HCT116 (cell line): ENCODE measurements at regions not wholly inside any gene's neighbourhood (a gene's known extent, or its start where the extent isn't known, plus 50 kb on each side); places are given as distances from the start of the nearest gene placed in this dataset.

ENCODE experiments used
- ATAC-seq: fragments of 200-7000 bp; cut with Tn5 transposase; 2 replicates; pipeline ENCODE4 v1.9.1; 2020; ENCODE audit warnings: mild to moderate bottlenecking, moderate library complexity
- BruUV-seq: library from RNA; stranded (reverse); fragments of 400-500 nt; replicated peaks from 2 replicates; lab custom pipeline; 2021; lab: Mats Ljungman, UMichigan
- CTCF ChIA-PET: fragments of 300-600 bp; sonication (Branson Sonifier 250); formaldehyde crosslinking; loops from one replicate; lab custom pipeline; 2021; ENCODE audit warnings: antibody characterized with exemption; lab: Charles Lee
- POLR2A ChIA-PET: fragments of 300-600, 350-600 bp; sonication (Branson Sonifier 250); formaldehyde crosslinking; loops from one replicate; lab custom pipeline; 2021; ENCODE audit warnings: antibody characterized with exemption; lab: Charles Lee
- RAD21 ChIA-PET, 2 experiments: fragments of 300-600 bp; sonication (Branson Sonifier 250); formaldehyde crosslinking; loops; one replicate each; lab custom pipeline; 2023; ENCODE audit warnings: low total read pairs in 2 of 2; ENCODE audit not compliant: uncharacterized antibody in 2 of 2, unreplicated experiment in 2 of 2, low non-redundant PET in 1 of 2; lab: Charles Lee
- DNase-seq: peaks from one replicate; pipeline ENCODE4 v3.0.0-alpha.2; 2010; ENCODE audit warnings: low read depth, low spot score
- H2AFZ ChIP-seq: fragments of 200-600 bp; shearing (Covaris generic), sonication (generic); 2 replicates; pipeline ENCODE4 v1.6.1; 2017; ENCODE audit warnings: low read depth, mixed run types, mixed read lengths, antibody characterized with exemption, low read length; ENCODE audit not compliant: poor library complexity, severe bottlenecking
- H3K27ac ChIP-seq: 2 replicates; pipeline ENCODE4 v1.5.1; 2012; ENCODE audit warnings: low read depth, low read length
- H3K27me3 ChIP-seq: fragments of 200-600 bp; sonication (generic); 2 replicates; pipeline ENCODE4 v1.6.1; 2016; ENCODE audit warnings: mixed run types, low read length, mixed read lengths; ENCODE audit not compliant: insufficient read depth
- H3K36me3 ChIP-seq, 2 experiments: fragments of 200-500 bp in 1 of 2; fragments of 200-600 bp in 1 of 2; sonication (Bioruptor generic) in 1 of 2; sonication (generic) in 1 of 2; 2 replicates each; pipeline versions ENCODE4 v1.5.1 to v1.6.1; 2014 to 2016; ENCODE audit warnings: low read length in 2 of 2, inconsistent platforms in 1 of 2, mixed read lengths in 1 of 2, mixed run types in 1 of 2; ENCODE audit not compliant: insufficient read depth in 2 of 2, control insufficient read depth in 1 of 2
- H3K4me1 ChIP-seq, 2 experiments: fragments of 200-600 bp in 1 of 2; sonication (generic) in 1 of 2; 2 replicates each; pipeline versions ENCODE4 v1.5.1 to v1.6.1; 2012 to 2017; ENCODE audit warnings: low read length in 2 of 2, inconsistent platforms in 1 of 2, mild to moderate bottlenecking in 1 of 2, mixed read lengths in 1 of 2, mixed run types in 1 of 2, moderate library complexity in 1 of 2; ENCODE audit not compliant: insufficient read depth in 2 of 2, control insufficient read depth in 1 of 2
- H3K4me2 ChIP-seq: fragments of 200-600 bp; sonication (generic); 2 replicates; pipeline ENCODE4 v1.6.1; 2017; ENCODE audit warnings: mixed run types, low read length, mixed read lengths
- H3K4me3 ChIP-seq, 2 experiments: fragments of 200-600 bp in 1 of 2; sonication (generic) in 1 of 2; replicated peaks in 1 of 2; 2 replicates each; pipeline ENCODE4 v1.5.1; 2011 to 2016; ENCODE audit warnings: low read length in 2 of 2, control low read depth in 1 of 2, low read depth in 1 of 2, mild to moderate bottlenecking in 1 of 2, mixed read lengths in 1 of 2, mixed run types in 1 of 2
- H3K79me2 ChIP-seq: fragments of 200-600 bp; sonication (generic); 2 replicates; pipeline ENCODE4 v1.6.1; 2017; ENCODE audit warnings: mild to moderate bottlenecking, mixed run types, low read length, moderate library complexity, mixed read lengths; ENCODE audit not compliant: insufficient read depth
- H3K9ac ChIP-seq: fragments of 200-600 bp; sonication (generic); 2 replicates; pipeline ENCODE4 v1.6.1; 2016; ENCODE audit warnings: low read length, mixed read lengths
- H3K9me2 ChIP-seq: fragments of 200-600 bp; sonication (generic), shearing (Covaris generic); 2 replicates; pipeline ENCODE4 v1.6.1; 2017; ENCODE audit warnings: mixed run types, mild to moderate bottlenecking, moderate library complexity; ENCODE audit not compliant: insufficient read depth
- H3K9me3 ChIP-seq, 2 experiments: fragments of 200-500 bp in 1 of 2; fragments of 200-600 bp in 1 of 2; sonication (Bioruptor generic) in 1 of 2; sonication (generic) in 1 of 2; 2 replicates each; pipeline ENCODE4 v1.6.1; 2014 to 2017; ENCODE audit warnings: low read length in 2 of 2, mixed read lengths in 2 of 2, inconsistent platforms in 1 of 2, low read depth in 1 of 2, mild to moderate bottlenecking in 1 of 2, mixed run types in 1 of 2, moderate library complexity in 1 of 2; ENCODE audit not compliant: control insufficient read depth in 1 of 2, insufficient read depth in 1 of 2
- H4K20me1 ChIP-seq: fragments of 200-600 bp; sonication (generic), shearing (Covaris generic); 2 replicates; pipeline ENCODE4 v1.6.1; 2017; ENCODE audit warnings: mixed run types, mild to moderate bottlenecking, moderate library complexity; ENCODE audit not compliant: insufficient read depth
- CBX3 ChIP-seq: IDR thresholded peaks from 2 replicates; pipeline ENCODE4 v1.6.1; 2012; ENCODE audit warnings: low read depth
- CEBPB ChIP-seq: IDR thresholded peaks from 2 replicates; pipeline ENCODE4 v1.6.1; 2012; ENCODE audit warnings: low read depth
- ELF1 ChIP-seq: IDR thresholded peaks from 2 replicates; pipeline ENCODE4 v1.6.1; 2012; ENCODE audit warnings: low read depth, borderline replicate concordance
- EZH2 ChIP-seq: fragments of 200-600 bp; sonication (generic); IDR thresholded peaks from 2 replicates; pipeline ENCODE4 v1.6.1; 2017; ENCODE audit warnings: antibody characterized with exemption, mixed run types
- EZH2phosphoT487 ChIP-seq: fragments of 200-600 bp; IDR thresholded peaks from 2 replicates; pipeline ENCODE4 v1.6.1; 2018; ENCODE audit warnings: antibody characterized with exemption, borderline replicate concordance
- JUND ChIP-seq: IDR thresholded peaks from 2 replicates; pipeline ENCODE4 v1.6.1; 2012
- POLR2A ChIP-seq: IDR thresholded peaks from 2 replicates; pipeline ENCODE4 v1.7.0; 2011; ENCODE audit warnings: borderline replicate concordance; ENCODE audit not compliant: insufficient read depth, insufficient read length; ENCODE audit errors: extremely low read depth
- POLR2AphosphoS5 ChIP-seq: IDR thresholded peaks from 2 replicates; pipeline ENCODE4 v1.6.1; 2011; ENCODE audit warnings: mild to moderate bottlenecking, low read depth, low read length, moderate library complexity
- REST ChIP-seq: IDR thresholded peaks from 2 replicates; pipeline ENCODE4 v1.6.1; 2012; ENCODE audit warnings: low read depth
- SIN3A ChIP-seq: IDR thresholded peaks from 2 replicates; pipeline ENCODE4 v1.6.1; 2012; ENCODE audit warnings: low read depth
- SP1 ChIP-seq: IDR thresholded peaks from 2 replicates; pipeline ENCODE4 v1.6.1; 2012; ENCODE audit warnings: low read depth
- YY1 ChIP-seq: IDR thresholded peaks from 2 replicates; pipeline ENCODE4 v1.6.1; 2011; ENCODE audit warnings: low read length, low read depth, moderate library complexity, mild to moderate bottlenecking; ENCODE audit not compliant: insufficient replicate concordance; ENCODE audit errors: extremely low read depth
- ZBTB33 ChIP-seq: IDR thresholded peaks from 2 replicates; pipeline ENCODE4 v1.6.1; 2011; ENCODE audit warnings: mild to moderate bottlenecking, low read length, moderate library complexity; ENCODE audit not compliant: insufficient replicate concordance; ENCODE audit errors: extremely low read depth
- ZNF274 ChIP-seq: fragments of 200-500 bp; sonication (Bioruptor generic); IDR thresholded peaks from 2 replicates; pipeline ENCODE4 v1.6.1; 2014; ENCODE audit warnings: mild to moderate bottlenecking, low read depth, low read length, inconsistent platforms
- intact Hi-C: fragments of 100-400 bp; cut with micrococcal nuclease; formaldehyde crosslinking; loops from 2 replicates; pipeline ENCODE4 v1.10.0; 2022
- TF ChIP-seq, protein P1 (sequence below): IDR thresholded peaks from 2 replicates; pipeline ENCODE4 v1.6.1; 2012

DNA sequence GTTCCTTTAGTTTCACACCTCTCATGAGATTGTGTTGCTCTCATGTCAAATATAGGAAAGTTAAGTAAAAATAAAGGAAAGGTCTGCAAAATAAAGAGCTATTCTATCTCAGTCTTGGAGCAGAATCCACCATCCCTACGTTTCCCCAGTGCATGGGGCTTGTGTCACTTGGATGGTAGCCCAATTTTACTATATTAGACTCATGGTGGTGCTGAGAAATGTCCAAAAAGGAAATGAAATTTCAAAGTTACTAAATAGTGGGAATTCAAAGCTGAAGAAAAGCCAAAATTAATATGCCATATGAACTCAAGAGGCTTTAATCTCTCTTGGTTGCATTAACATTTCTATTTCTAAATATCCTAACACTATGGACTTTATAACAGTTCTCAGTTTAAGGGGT, 1283.3 kb upstream of the GJE1 start:
- Histone ChIP-seq H3K36me3 (peaks cover 0 to 5% of the 10 kb centered on the region in 2 experiments; a peak in 1 of 4 replicates), H3K4me3 (no peak overlapping the region), H3K4me1 (peaks cover 14 to 29% of the 10 kb centered on the region in 2 experiments), H3K27me3 (no peaks in the 10 kb centered on the region), H3K9me3 (no peaks in the 10 kb centered on the region), H3K9ac (no peak overlapping the region), H3K79me2 (peaks cover 32% of the 10 kb centered on the region), H3K27ac (no peak overlapping the region), H3K4me2 (no peak overlapping the region), H2AFZ (no peak overlapping the region), H4K20me1 (no peaks in the 10 kb centered on the region), H3K9me2 (no peaks in the 10 kb centered on the region)
- no peak for DNase-seq
- intact Hi-C loops: no loop called here
- no peak for TF ChIP-seq ELF1
- TF ChIP-seq SP1: no peak
- TF ChIP-seq CEBPB: no peak
- no peak for TF ChIP-seq EZH2phosphoT487
- TF ChIP-seq JUND: no peak
- TF ChIP-seq POLR2A: no peak
- TF ChIP-seq REST: no peak
- no peak for TF ChIP-seq SIN3A
- no peak for TF ChIP-seq CBX3
- TF ChIP-seq ZBTB33: no peak
- no peak for TF ChIP-seq ZNF274
- no peak for TF ChIP-seq POLR2AphosphoS5
- TF ChIP-seq, protein P1, sequence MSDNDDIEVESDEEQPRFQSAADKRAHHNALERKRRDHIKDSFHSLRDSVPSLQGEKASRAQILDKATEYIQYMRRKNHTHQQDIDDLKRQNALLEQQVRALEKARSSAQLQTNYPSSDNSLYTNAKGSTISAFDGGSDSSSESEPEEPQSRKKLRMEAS: no peak
- TF ChIP-seq EZH2: no peak
- TF ChIP-seq YY1: no peak
- ChIA-PET RAD21 (no interaction called here), POLR2A (no interaction called here), CTCF (no interaction called here)
- BruUV-seq: no TSS peak
- no peak for ATAC-seq
